ENCODE measurements at regions not wholly inside any gene's neighbourhood (a gene's known extent, or its start where the extent isn't known, plus 50 kb on each side); places are given as distances from the start of the nearest gene placed in this dataset.
"Not testable (repeated sequence)": the region's sequence is repeated elsewhere in the genome, so short reads cannot be mapped to it uniquely, and the experiment has no call there.

DNA sequence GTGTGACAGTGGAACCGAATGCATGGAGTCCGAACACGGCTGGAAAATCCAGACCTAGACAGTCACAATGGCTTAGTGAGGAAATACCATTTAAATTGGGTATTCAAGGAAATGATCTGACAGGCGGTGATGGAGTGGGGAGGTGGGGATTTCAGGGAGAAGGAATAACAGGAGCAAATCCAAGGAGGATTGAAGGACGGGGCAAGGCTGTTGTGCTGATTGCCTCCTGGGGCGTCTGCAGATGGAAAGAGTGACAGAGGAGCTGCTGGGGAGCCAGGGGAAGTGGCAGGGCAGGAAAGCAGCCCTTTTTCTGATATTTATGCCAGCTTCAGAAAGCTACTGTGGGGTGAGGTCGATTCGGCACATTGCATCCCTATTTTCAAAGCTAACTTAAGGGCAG lies 99.1 kb upstream of the FMN2 start:
- TF ChIP-seq, protein P1, sequence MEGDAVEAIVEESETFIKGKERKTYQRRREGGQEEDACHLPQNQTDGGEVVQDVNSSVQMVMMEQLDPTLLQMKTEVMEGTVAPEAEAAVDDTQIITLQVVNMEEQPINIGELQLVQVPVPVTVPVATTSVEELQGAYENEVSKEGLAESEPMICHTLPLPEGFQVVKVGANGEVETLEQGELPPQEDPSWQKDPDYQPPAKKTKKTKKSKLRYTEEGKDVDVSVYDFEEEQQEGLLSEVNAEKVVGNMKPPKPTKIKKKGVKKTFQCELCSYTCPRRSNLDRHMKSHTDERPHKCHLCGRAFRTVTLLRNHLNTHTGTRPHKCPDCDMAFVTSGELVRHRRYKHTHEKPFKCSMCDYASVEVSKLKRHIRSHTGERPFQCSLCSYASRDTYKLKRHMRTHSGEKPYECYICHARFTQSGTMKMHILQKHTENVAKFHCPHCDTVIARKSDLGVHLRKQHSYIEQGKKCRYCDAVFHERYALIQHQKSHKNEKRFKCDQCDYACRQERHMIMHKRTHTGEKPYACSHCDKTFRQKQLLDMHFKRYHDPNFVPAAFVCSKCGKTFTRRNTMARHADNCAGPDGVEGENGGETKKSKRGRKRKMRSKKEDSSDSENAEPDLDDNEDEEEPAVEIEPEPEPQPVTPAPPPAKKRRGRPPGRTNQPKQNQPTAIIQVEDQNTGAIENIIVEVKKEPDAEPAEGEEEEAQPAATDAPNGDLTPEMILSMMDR (IDR thresholded peaks at IDR 0.05): not testable (repeated sequence)
- not testable (repeated sequence) for TF ChIP-seq POLR2A (IDR thresholded peaks at IDR 0.05)

All from right lobe of liver (tissue), 4 donors.